ENCODE measurements at regions not wholly inside any gene's neighbourhood (a gene's known extent, or its start where the extent isn't known, plus 50 kb on each side); places are given as distances from the start of the nearest gene placed in this dataset.
"Not testable (repeated sequence)": the region's sequence is repeated elsewhere in the genome, so short reads cannot be mapped to it uniquely, and the experiment has no call there.

DNA sequence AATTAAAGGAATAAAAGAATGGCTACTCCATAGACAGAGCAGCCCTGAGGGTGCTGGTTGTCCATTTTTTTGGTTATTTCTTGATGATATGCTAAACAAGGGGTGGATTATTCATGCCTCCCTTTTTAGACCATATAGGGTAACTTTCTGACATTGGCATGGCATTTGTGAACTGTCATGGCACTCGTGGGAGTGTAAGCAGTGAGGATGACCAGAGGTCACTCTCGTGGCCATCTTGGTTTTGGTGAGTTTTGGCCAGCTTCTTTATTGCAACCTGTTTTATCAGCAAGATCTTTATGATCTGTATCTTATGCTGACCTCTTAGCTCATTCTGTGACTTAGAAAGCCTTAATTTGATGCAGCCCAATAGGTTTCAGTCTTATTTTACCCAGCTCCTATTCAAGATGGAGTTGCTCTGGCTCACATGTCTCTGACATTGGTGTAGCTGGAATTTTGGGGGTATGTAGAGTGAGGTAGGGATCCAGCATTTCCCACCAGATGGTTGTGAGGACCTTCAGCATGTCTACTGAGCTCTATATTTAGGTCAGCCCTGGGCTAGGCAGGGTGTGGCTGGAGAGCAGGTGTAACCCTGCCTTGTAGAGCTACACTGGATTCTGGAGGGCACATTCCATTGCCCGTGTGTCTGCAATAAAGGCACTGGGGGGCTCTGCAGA, 103.5 kb upstream of the SLC38A2 start:
- intact Hi-C loops (cut with DNase I): no loop called here
- TF ChIP-seq CTCF (IDR thresholded peaks at IDR 0.05) (no peak), POLR2A (IDR thresholded peaks at IDR 0.05) (no peak)
- peaks cover 24% of the 10 kb centered on the region for H3K4me1 ChIP-seq
- no peaks in the 10 kb centered on the region for H3K9me3 ChIP-seq
- H3K27me3 ChIP-seq: no peaks in the 10 kb centered on the region
- no peak overlapping the region for H3K4me3 ChIP-seq
- WGBS, 2 donors: 93 to 95% methylated on average over 3 of the region's 3 CpGs
- no peak for DNase-seq
- no peak overlapping the region for H3K27ac ChIP-seq
- no peak for ATAC-seq
- H3K36me3 ChIP-seq (replicated peaks in 1 of 2; ENCODE audit: insufficient read depth in 1 of 2, low read depth in 2 of 2): no peaks in the 10 kb centered on the region

DNA sequence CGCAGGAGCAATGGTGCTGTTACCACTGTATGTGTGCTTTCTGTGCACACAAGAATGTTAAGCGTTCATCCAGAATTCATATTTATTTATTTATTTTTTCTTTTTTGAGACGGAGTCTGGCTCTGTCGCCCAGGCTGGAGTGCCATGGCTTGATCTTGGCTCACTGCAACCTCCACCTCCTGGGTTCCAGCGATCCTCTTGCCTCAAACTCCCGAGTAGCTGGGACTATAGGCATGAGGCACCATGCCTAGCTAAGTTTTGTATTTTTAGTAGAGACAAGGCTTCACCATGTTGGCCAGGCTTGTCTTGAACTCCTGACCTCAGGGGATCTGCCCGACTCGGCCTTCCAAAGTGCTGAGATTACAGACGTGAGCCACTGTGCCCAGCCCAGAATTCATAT, 101.8 kb upstream of the SLC38A2 start:
- peaks cover 24% of the 10 kb centered on the region for H3K4me1 ChIP-seq
- H3K36me3 ChIP-seq (replicated peaks in 1 of 2; ENCODE audit: insufficient read depth in 1 of 2, low read depth in 2 of 2); DNase-seq; H3K9me3 ChIP-seq; H3K27me3 ChIP-seq; intact Hi-C loops (cut with DNase I); ATAC-seq; H3K4me3 ChIP-seq: not testable (repeated sequence)
- H3K27ac ChIP-seq: peak overlapping the region; percentile 19 to 85 (median 78)
- WGBS, 2 donors: 82 to 84% methylated on average over 9 of the region's 9 CpGs

- H3K27ac ChIP-seq: peak overlapping the region; percentile 64 to 85 (median 78)
- no peaks in the 10 kb centered on the region for H3K27me3 ChIP-seq
- no peak overlapping the region for H3K4me3 ChIP-seq
- intact Hi-C loops (cut with DNase I): no loop called here
- DNase-seq (peak; percentile 53 to 79 (median 72)), ATAC-seq (peak; percentile 91)
- 8 to 12% methylated on average over 8 of the region's 8 CpGs for WGBS, 2 donors
- no peaks in the 10 kb centered on the region for H3K36me3 ChIP-seq (replicated peaks in 1 of 2; ENCODE audit: insufficient read depth in 1 of 2, low read depth in 2 of 2)
- no peak for TF ChIP-seq CTCF (IDR thresholded peaks at IDR 0.05)
- TF ChIP-seq POLR2A (IDR thresholded peaks at IDR 0.05): no peak
- H3K9me3 ChIP-seq: no peaks in the 10 kb centered on the region
- peaks cover 24% of the 10 kb centered on the region for H3K4me1 ChIP-seq
Measured at GRCh38 chr12:46473634-46474329, 101.2 kb upstream of the SLC38A2 start.

DNA sequence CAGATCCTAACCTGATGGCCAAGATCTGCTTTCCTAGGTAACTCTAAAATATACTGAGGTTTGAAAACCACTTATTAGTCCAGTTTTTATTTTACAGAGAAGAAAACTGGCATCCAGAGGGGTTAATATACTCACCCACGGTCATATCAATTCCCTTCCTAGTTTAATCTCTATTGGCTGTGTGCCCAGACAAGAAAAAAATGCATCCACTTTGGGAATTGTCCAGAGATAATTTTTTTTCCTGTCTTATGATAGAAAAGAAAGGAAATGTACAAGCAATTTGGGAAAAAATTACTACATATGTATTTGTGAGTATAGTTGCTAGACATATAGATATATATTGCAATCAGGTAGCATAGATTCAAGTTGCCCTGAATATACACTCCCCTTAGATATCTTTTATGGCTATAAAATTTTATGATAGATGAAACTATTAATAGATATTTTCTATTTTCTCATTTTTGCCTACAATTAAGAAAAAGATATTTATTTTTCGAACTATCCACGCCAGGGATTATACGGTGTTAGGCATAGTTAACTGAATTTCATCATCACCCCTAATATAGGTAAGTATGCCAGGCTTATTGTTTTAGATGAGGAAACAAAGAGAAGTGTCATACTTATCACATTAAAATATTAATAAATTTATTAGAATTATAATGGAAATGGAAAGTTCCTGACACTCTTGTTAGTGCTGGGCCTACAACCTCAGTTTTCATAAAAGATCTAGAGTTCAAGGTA, 100.5 kb upstream of the SLC38A2 start:
- 9 to 14% methylated on average over 4 of the region's 4 CpGs for WGBS, 2 donors
- peak; percentile 55 for ATAC-seq

More for the DNA sequence above, 100.5 kb upstream of the SLC38A2 start:
- peak in 2 of 4 donors; percentile 27 to 51 for DNase-seq
- intact Hi-C loops (cut with DNase I): no loop called here
- Histone ChIP-seq H3K4me3 (no peak overlapping the region), H3K4me1 (peaks cover 24% of the 10 kb centered on the region), H3K27me3 (no peaks in the 10 kb centered on the region), H3K36me3 (replicated peaks in 1 of 2; ENCODE audit: insufficient read depth in 1 of 2, low read depth in 2 of 2) (no peaks in the 10 kb centered on the region), H3K9me3 (no peaks in the 10 kb centered on the region), H3K27ac (peak overlapping the region; percentile 64 to 85 (median 78))
- TF ChIP-seq POLR2A (IDR thresholded peaks at IDR 0.05) (no peak), CTCF (IDR thresholded peaks at IDR 0.05) (no peak)

All from body of pancreas (tissue), 4 donors.